ENCODE measurements at regions not wholly inside any gene's neighbourhood (a gene's known extent, or its start where the extent isn't known, plus 50 kb on each side); places are given as distances from the start of the nearest gene placed in this dataset.

GRCh38 chr9:90547896-90548295 is 94.7 kb downstream of the DIRAS2 start:
- no peaks in the 10 kb centered on the region for H3K79me2 ChIP-seq (ENCODE audit: control insufficient read depth, insufficient read depth, low read length)
- no peaks in the 10 kb centered on the region for H4K20me1 ChIP-seq (ENCODE audit: control insufficient read depth, insufficient read depth)
- ATAC-seq (no peak), DNase-seq (ENCODE audit: low read depth, low spot score) (no peak), FAIRE-seq (no peak)
- 29% methylated on average over 2 of the region's 2 CpGs for WGBS (ENCODE audit: insufficient coverage, insufficient replicate concordance, low lambda C conversion rate, missing lambda C conversion rate)
- RAD21 ChIA-PET (ENCODE audit: unreplicated experiment) = no interaction called here
- CTCF ChIA-PET = no interaction called here
- no peak overlapping the region for H2AFZ ChIP-seq (ENCODE audit: control insufficient read depth, low read depth, low read length)
- POLR2A ChIA-PET = no interaction called here
- BruUV-seq (replicated peaks) = no TSS peak
- SMC1A ChIA-PET (ENCODE audit: uncharacterized antibody, unreplicated experiment) = no interaction called here
- no peaks in the 10 kb centered on the region; the same call in 2 of the 3 replicates for H3K9me3 ChIP-seq (replicated peaks; ENCODE audit: control insufficient read depth, insufficient read depth, low read length)
- H3K27me3 ChIP-seq (replicated peaks in 1 of 2; ENCODE audit: control insufficient read depth in 2 of 2, insufficient read depth in 2 of 2, low read length in 1 of 2) = no peaks in the 10 kb centered on the region
- H3K4me2 ChIP-seq (ENCODE audit: control insufficient read depth, insufficient read depth) = no peak overlapping the region
- H3K27ac ChIP-seq (ENCODE audit: control insufficient read depth, insufficient read depth) = no peak overlapping the region
- no peak for TF ChIP-seq NR2F1 (conservative IDR thresholded peaks at IDR 0.05)
- no peak for TF ChIP-seq JUNB (IDR thresholded peaks at IDR 0.05)
- TF ChIP-seq SRF (IDR thresholded peaks at IDR 0.05; ENCODE audit: low read depth in 2 of 2, low read length in 2 of 2) = no peak
- TF ChIP-seq, protein P1, sequence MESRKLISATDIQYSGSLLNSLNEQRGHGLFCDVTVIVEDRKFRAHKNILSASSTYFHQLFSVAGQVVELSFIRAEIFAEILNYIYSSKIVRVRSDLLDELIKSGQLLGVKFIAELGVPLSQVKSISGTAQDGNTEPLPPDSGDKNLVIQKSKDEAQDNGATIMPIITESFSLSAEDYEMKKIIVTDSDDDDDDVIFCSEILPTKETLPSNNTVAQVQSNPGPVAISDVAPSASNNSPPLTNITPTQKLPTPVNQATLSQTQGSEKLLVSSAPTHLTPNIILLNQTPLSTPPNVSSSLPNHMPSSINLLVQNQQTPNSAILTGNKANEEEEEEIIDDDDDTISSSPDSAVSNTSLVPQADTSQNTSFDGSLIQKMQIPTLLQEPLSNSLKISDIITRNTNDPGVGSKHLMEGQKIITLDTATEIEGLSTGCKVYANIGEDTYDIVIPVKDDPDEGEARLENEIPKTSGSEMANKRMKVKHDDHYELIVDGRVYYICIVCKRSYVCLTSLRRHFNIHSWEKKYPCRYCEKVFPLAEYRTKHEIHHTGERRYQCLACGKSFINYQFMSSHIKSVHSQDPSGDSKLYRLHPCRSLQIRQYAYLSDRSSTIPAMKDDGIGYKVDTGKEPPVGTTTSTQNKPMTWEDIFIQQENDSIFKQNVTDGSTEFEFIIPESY (IDR thresholded peaks at IDR 0.05) = no peak
- no peak for TF ChIP-seq TCF12 (IDR thresholded peaks at IDR 0.05; ENCODE audit: low read depth, low read length)
- TF ChIP-seq SP1 (IDR thresholded peaks at IDR 0.05; ENCODE audit: low read depth, low read length) = no peak
- TF ChIP-seq TCF7 (IDR thresholded peaks at IDR 0.05; ENCODE audit: borderline replicate concordance) = no peak
- no peak for TF ChIP-seq FOXK2 (IDR thresholded peaks at IDR 0.05)
- TF ChIP-seq GABPA (IDR thresholded peaks at IDR 0.05; ENCODE audit: low read depth) = no peak
- TF ChIP-seq ATF3 (IDR thresholded peaks at IDR 0.05; ENCODE audit: borderline replicate concordance, extremely low read depth, low read depth, low read length) = no peak
- TF ChIP-seq ESRRA (IDR thresholded peaks at IDR 0.05; ENCODE audit: low read length) = no peak
- TF ChIP-seq CBFB (IDR thresholded peaks at IDR 0.05; ENCODE audit: low read depth) = no peak
- TF ChIP-seq E2F8 (IDR thresholded peaks at IDR 0.05; ENCODE audit: low read depth, partially characterized antibody) = no peak
- no peak for TF ChIP-seq RBBP5 (conservative IDR thresholded peaks at IDR 0.05)
- no peak for TF ChIP-seq NRF1 (conservative IDR thresholded peaks at IDR 0.05; ENCODE audit: low read depth, low read length)
- TF ChIP-seq ATF2 (IDR thresholded peaks at IDR 0.05; ENCODE audit: low read length) = no peak
- no peak for TF ChIP-seq ZNF622 (IDR thresholded peaks at IDR 0.05)
- TF ChIP-seq PML (IDR thresholded peaks at IDR 0.05; ENCODE audit: low read length) = no peak
- TF ChIP-seq BACH1 (IDR thresholded peaks at IDR 0.05; ENCODE audit: borderline replicate concordance) = no peak
- no peak overlapping the region for H3K9ac ChIP-seq (ENCODE audit: control insufficient read depth, insufficient read depth, low read length)
- intact Hi-C loops (cut with micrococcal nuclease; ENCODE audit: unreplicated experiment) = no loop called here
- no peak overlapping the region for H3K4me3 ChIP-seq
- H3K4me1 ChIP-seq (ENCODE audit: control insufficient read depth, insufficient read depth, low read length) = peaks cover 4% of the 10 kb centered on the region
- no peaks in the 10 kb centered on the region for H3K36me3 ChIP-seq (ENCODE audit: control insufficient read depth in 2 of 2, insufficient read depth in 2 of 2, low read length in 1 of 2)
- in situ Hi-C loops (cut with MboI) = no loop called here
